HFFc6 (cell line): ENCODE measurements at regions not wholly inside any gene's neighbourhood (a gene's known extent, or its start where the extent isn't known, plus 50 kb on each side); places are given as distances from the start of the nearest gene placed in this dataset.
A peak's percentile ranks its signal among the peaks of the same experiment; 100 is the strongest.
"Not testable (repeated sequence)": the region's sequence is repeated elsewhere in the genome, so short reads cannot be mapped to it uniquely, and the experiment has no call there.

ENCODE experiments used
- DNase-seq: peaks from one replicate; pipeline ENCODE4 v3.0.0-alpha.2; 2018
- H3K27ac Mint-ChIP-seq: 2 replicates; pipeline ENCODE4 v1.8.0; 2020; ENCODE audit warnings: mild to moderate bottlenecking, mixed read lengths
- H3K27me3 Mint-ChIP-seq: 2 replicates; pipeline ENCODE4 v1.8.0; 2021; ENCODE audit warnings: mild to moderate bottlenecking, moderate library complexity, mixed read lengths; ENCODE audit not compliant: insufficient read depth
- H3K36me3 Mint-ChIP-seq: 2 replicates; pipeline ENCODE4 v1.8.0; 2021; ENCODE audit warnings: low read depth, mixed read lengths
- H3K4me1 Mint-ChIP-seq: 2 replicates; pipeline ENCODE4 v1.8.0; 2020; ENCODE audit warnings: low read depth, mixed read lengths
- H3K4me3 Mint-ChIP-seq: 2 replicates; pipeline ENCODE4 v1.8.0; 2020; ENCODE audit warnings: mild to moderate bottlenecking, moderate library complexity, mixed read lengths
- H3K9me3 Mint-ChIP-seq: 2 replicates; pipeline ENCODE4 v1.8.0; 2020; ENCODE audit warnings: mild to moderate bottlenecking, mixed read lengths
- TF ChIP-seq, protein P1 (sequence below): fragments of 200-600 bp; sonication (generic); IDR thresholded peaks from 2 replicates; pipeline ENCODE4 v1.5.0; 2021; ENCODE audit warnings: antibody characterized with exemption, mild to moderate bottlenecking

DNA sequence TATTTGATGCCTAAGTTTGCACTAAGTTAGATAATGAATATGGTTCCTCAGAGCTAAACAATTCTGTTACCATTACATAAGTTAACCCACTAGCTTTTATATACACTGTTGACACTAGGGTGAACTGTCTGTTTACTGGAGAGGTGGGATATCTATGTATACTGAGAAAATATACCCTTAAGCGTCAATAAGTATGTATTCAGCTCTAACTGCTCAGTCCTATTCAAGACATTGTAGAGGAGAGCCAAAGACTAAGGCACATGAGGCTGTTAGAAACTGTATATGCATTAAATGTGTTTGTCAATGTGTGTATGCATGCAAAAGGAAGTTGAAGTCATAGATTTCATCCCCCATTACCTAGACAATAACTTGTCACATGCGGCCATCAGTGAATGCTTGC, 710.0 kb downstream of the TDRD15 start:
- TF ChIP-seq, protein P1, sequence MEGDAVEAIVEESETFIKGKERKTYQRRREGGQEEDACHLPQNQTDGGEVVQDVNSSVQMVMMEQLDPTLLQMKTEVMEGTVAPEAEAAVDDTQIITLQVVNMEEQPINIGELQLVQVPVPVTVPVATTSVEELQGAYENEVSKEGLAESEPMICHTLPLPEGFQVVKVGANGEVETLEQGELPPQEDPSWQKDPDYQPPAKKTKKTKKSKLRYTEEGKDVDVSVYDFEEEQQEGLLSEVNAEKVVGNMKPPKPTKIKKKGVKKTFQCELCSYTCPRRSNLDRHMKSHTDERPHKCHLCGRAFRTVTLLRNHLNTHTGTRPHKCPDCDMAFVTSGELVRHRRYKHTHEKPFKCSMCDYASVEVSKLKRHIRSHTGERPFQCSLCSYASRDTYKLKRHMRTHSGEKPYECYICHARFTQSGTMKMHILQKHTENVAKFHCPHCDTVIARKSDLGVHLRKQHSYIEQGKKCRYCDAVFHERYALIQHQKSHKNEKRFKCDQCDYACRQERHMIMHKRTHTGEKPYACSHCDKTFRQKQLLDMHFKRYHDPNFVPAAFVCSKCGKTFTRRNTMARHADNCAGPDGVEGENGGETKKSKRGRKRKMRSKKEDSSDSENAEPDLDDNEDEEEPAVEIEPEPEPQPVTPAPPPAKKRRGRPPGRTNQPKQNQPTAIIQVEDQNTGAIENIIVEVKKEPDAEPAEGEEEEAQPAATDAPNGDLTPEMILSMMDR = no peak
- H3K27ac Mint-ChIP-seq = no peak overlapping the region
- H3K36me3 Mint-ChIP-seq = no peaks in the 10 kb centered on the region
- H3K27me3 Mint-ChIP-seq = peaks cover 1% of the 10 kb centered on the region; the same call in 1 of the 2 replicates
- DNase-seq = no peak
- peaks cover 36% of the 10 kb centered on the region for H3K9me3 Mint-ChIP-seq
- H3K4me3 Mint-ChIP-seq = no peak overlapping the region
- no peaks in the 10 kb centered on the region for H3K4me1 Mint-ChIP-seq

GRCh38 chr2:21836261-21836660, 712.5 kb downstream of the TDRD15 start:
- no peak for DNase-seq

DNA sequence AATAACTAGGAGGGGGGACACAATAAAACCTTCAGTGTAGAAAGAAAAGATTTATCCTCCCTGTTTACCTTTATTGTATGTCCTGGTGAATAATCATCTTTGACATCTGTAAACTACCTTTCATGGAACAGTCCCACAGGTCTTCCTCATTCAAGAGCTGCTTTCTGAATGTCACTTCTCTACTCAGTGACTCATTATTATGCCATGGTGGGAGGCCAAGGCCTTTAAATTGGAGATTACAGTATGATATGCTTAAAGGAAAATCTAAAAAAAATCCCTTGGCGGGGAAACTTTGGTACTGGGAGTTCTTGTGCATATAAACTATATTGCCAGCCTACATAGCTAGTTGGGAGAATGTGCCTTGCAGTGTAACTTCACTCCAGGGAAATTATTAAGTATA, 713.0 kb downstream of the TDRD15 start:
- no peak for DNase-seq
- peaks cover 1% of the 10 kb centered on the region; the same call in 1 of the 2 replicates for H3K27me3 Mint-ChIP-seq
- H3K9me3 Mint-ChIP-seq = peaks cover 28% of the 10 kb centered on the region
- no peaks in the 10 kb centered on the region; the same call in 1 of the 2 replicates for H3K36me3 Mint-ChIP-seq
- no peaks in the 10 kb centered on the region for H3K4me1 Mint-ChIP-seq
- TF ChIP-seq, protein P1 = no peak
- H3K27ac Mint-ChIP-seq = no peak overlapping the region
- H3K4me3 Mint-ChIP-seq = no peak overlapping the region

More at GRCh38 chr2:21836261-21836660, 712.5 kb downstream of the TDRD15 start:
- Mint-ChIP-seq H3K27ac (no peak overlapping the region), H3K27me3 (peaks cover 1% of the 10 kb centered on the region; the same call in 1 of the 2 replicates), H3K4me1 (no peaks in the 10 kb centered on the region), H3K4me3 (no peak overlapping the region), H3K36me3 (no peaks in the 10 kb centered on the region; the same call in 1 of the 2 replicates), H3K9me3 (peaks cover 33% of the 10 kb centered on the region)
- TF ChIP-seq, protein P1 = no peak

- Mint-ChIP-seq H3K9me3 (peaks cover 26% of the 10 kb centered on the region), H3K4me1 (no peaks in the 10 kb centered on the region), H3K27me3 (peaks cover 1% of the 10 kb centered on the region; the same call in 1 of the 2 replicates), H3K4me3 (no peak overlapping the region), H3K27ac (no peak overlapping the region), H3K36me3 (no peaks in the 10 kb centered on the region; the same call in 1 of the 2 replicates)
- TF ChIP-seq, protein P1 = no peak
- DNase-seq = peak; percentile 29
Observed at GRCh38 chr2:21837168-21837960, 713.6 kb downstream of the TDRD15 start.

GRCh38 chr2:21841341-21841740, 717.6 kb downstream of the TDRD15 start:
- no peak overlapping the region for H3K27ac Mint-ChIP-seq
- no peaks in the 10 kb centered on the region for H3K27me3 Mint-ChIP-seq

GRCh38 chr2:21850367-21850766, 726.6 kb downstream of the TDRD15 start:
- not testable (repeated sequence) for H3K27me3 Mint-ChIP-seq, DNase-seq, H3K27ac Mint-ChIP-seq, H3K4me1 Mint-ChIP-seq, H3K4me3 Mint-ChIP-seq, H3K36me3 Mint-ChIP-seq
- H3K9me3 Mint-ChIP-seq = peaks cover 46% of the 10 kb centered on the region

More at GRCh38 chr2:21841341-21841740, 717.6 kb downstream of the TDRD15 start:
- Mint-ChIP-seq H3K9me3 (peaks cover 31% of the 10 kb centered on the region), H3K4me1 (no peaks in the 10 kb centered on the region), H3K4me3 (no peak overlapping the region), H3K36me3 (no peaks in the 10 kb centered on the region; the same call in 1 of the 2 replicates)
- TF ChIP-seq, protein P1 = no peak
- DNase-seq = no peak
